ENCODE measurements at regions not wholly inside any gene's neighbourhood (a gene's known extent, or its start where the extent isn't known, plus 50 kb on each side); places are given as distances from the start of the nearest gene placed in this dataset.

- TF ChIP-seq CTCF (IDR thresholded peaks at IDR 0.05; ENCODE audit: low read depth, low read length), result no peak
- TF ChIP-seq EZH2phosphoT487 (IDR thresholded peaks at IDR 0.05; ENCODE audit: low read depth), result no peak
Observed at GRCh38 chr15:61315471-61315870, 86.4 kb upstream of the RORA start.

Measured in OCI-LY3 (cell line).